ENCODE measurements at regions not wholly inside any gene's neighbourhood (a gene's known extent, or its start where the extent isn't known, plus 50 kb on each side); places are given as distances from the start of the nearest gene placed in this dataset.

GRCh38 chr22:27296091-27296675, 505.4 kb downstream of the MN1 start:
- no peaks in the 10 kb centered on the region for H3K9me3 Mint-ChIP-seq
- DNase-seq (ENCODE audit: low spot score in 2 of 2, unreplicated experiment in 2 of 2): no peak
- H3K27ac Mint-ChIP-seq: no peak overlapping the region
- peaks cover 46% of the 10 kb centered on the region for H3K4me1 Mint-ChIP-seq
- no peak overlapping the region for H3K4me3 Mint-ChIP-seq
- TF ChIP-seq, protein P1, sequence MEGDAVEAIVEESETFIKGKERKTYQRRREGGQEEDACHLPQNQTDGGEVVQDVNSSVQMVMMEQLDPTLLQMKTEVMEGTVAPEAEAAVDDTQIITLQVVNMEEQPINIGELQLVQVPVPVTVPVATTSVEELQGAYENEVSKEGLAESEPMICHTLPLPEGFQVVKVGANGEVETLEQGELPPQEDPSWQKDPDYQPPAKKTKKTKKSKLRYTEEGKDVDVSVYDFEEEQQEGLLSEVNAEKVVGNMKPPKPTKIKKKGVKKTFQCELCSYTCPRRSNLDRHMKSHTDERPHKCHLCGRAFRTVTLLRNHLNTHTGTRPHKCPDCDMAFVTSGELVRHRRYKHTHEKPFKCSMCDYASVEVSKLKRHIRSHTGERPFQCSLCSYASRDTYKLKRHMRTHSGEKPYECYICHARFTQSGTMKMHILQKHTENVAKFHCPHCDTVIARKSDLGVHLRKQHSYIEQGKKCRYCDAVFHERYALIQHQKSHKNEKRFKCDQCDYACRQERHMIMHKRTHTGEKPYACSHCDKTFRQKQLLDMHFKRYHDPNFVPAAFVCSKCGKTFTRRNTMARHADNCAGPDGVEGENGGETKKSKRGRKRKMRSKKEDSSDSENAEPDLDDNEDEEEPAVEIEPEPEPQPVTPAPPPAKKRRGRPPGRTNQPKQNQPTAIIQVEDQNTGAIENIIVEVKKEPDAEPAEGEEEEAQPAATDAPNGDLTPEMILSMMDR (IDR thresholded peaks at IDR 0.05; ENCODE audit: unreplicated experiment): no peak
- H3K27me3 Mint-ChIP-seq (ENCODE audit: low read depth): peaks cover 12% of the 10 kb centered on the region
- no peaks in the 10 kb centered on the region for H3K36me3 Mint-ChIP-seq

GRCh38 chr22:27297125-27297524, 504.4 kb downstream of the MN1 start:
- Mint-ChIP-seq H3K4me1 (peaks cover 46% of the 10 kb centered on the region), H3K27ac (no peak overlapping the region), H3K27me3 (ENCODE audit: low read depth) (peaks cover 12% of the 10 kb centered on the region), H3K4me3 (no peak overlapping the region), H3K9me3 (no peaks in the 10 kb centered on the region), H3K36me3 (no peaks in the 10 kb centered on the region)
- DNase-seq (ENCODE audit: low spot score in 2 of 2, unreplicated experiment in 2 of 2): no peak
- TF ChIP-seq, protein P1 (IDR thresholded peaks at IDR 0.05; ENCODE audit: unreplicated experiment): no peak

GRCh38 chr22:27298332-27298731, 503.2 kb downstream of the MN1 start:
- TF ChIP-seq, protein P1 (IDR thresholded peaks at IDR 0.05; ENCODE audit: unreplicated experiment): no peak
- Mint-ChIP-seq H3K4me1 (peaks cover 46% of the 10 kb centered on the region), H3K27ac (peak overlapping the region; percentile 88), H3K27me3 (ENCODE audit: low read depth) (peaks cover 12% of the 10 kb centered on the region), H3K9me3 (no peaks in the 10 kb centered on the region), H3K4me3 (no peak overlapping the region), H3K36me3 (no peaks in the 10 kb centered on the region)
- DNase-seq (ENCODE audit: low spot score in 2 of 2, unreplicated experiment in 2 of 2): no peak

DNA sequence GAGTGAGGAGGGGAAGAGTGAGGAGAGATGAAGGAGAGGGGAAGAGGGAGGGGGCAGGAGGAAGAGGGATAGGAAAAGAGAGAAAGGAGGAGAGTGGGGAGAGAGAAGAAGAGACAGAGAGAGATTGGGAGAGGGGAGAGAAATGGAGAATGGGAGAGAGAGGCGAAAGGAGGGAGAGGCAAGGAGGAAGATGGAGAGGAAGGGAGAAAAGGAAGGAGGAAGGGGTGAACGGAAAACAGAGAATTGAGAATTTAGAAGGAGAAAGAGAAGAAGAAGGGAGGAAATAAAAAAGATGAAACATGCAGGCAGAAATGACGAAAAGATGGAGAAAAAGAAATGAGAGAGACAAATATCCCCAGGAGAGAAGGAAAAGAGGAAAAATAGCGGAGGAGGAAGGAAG, 502.8 kb downstream of the MN1 start:
- Mint-ChIP-seq H3K27ac (peak overlapping the region; percentile 88), H3K9me3 (no peaks in the 10 kb centered on the region), H3K27me3 (ENCODE audit: low read depth) (peaks cover 12% of the 10 kb centered on the region), H3K36me3 (no peaks in the 10 kb centered on the region), H3K4me3 (peak overlapping the region; percentile 51), H3K4me1 (peaks cover 46% of the 10 kb centered on the region)
- no peak for DNase-seq (ENCODE audit: low spot score in 2 of 2, unreplicated experiment in 2 of 2)
- TF ChIP-seq, protein P1 (IDR thresholded peaks at IDR 0.05; ENCODE audit: unreplicated experiment): no peak

GRCh38 chr22:27299181-27300085, 502.1 kb downstream of the MN1 start:
- H3K27ac Mint-ChIP-seq: peak overlapping the region; percentile 88
- peak in 1 of 2 experiments; percentile 43 for DNase-seq (ENCODE audit: low spot score in 2 of 2, unreplicated experiment in 2 of 2)

More at GRCh38 chr22:27299181-27300085, 502.1 kb downstream of the MN1 start:
- peaks cover 14% of the 10 kb centered on the region for H3K27me3 Mint-ChIP-seq (ENCODE audit: low read depth)
- H3K4me3 Mint-ChIP-seq: peak overlapping the region; percentile 51
- peaks cover 46% of the 10 kb centered on the region for H3K4me1 Mint-ChIP-seq
- H3K36me3 Mint-ChIP-seq: no peaks in the 10 kb centered on the region
- no peaks in the 10 kb centered on the region for H3K9me3 Mint-ChIP-seq
- TF ChIP-seq, protein P1 (IDR thresholded peaks at IDR 0.05; ENCODE audit: unreplicated experiment): no peak
